ENCODE measurements at regions not wholly inside any gene's neighbourhood (a gene's known extent, or its start where the extent isn't known, plus 50 kb on each side); places are given as distances from the start of the nearest gene placed in this dataset.
"Not testable (repeated sequence)": the region's sequence is repeated elsewhere in the genome, so short reads cannot be mapped to it uniquely, and the experiment has no call there.

DNA sequence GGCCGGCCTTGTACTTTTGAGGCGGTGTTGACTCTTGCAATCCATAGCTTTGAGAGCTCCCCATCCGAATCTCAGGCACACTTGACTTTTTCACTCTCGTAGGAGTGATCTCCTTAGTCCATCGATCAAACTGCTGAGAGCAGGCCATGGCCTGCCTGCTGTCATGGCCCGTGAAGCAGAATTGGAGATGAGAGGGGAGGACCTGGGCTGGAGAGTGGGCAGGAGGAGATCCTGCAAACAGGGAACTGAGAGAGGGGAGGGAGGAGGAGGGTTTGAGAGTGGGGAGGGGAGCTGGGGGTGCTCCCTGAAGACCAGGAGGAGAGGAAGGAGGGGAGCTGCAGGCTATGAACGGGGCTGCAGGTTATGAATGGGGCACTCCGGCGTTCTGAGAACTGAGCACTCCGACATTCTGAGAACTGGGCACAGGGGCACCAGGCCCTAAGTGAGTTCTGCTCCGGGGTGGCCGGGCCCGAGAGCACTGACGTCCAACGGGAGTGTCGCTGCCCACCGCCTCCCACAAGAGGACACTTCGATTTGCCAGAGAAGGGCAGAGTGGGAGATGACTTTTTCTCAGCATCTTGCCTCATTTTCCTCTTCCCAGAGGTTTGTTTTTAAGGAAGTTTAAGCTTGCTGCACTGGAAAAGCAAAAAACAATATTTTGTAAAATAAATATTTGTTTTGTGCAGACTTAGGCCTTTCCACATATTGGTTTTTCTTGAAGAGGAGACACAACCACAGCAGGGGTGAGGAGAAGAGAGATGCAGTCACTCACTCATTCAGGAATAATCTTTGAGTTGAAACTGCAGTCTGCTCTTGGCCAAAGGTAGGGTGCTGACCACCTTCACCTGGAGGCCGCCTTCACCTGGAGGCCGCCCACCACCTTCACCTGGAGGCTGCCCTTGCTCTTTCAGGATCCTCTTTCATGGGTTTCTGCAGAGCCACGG, 194.2 kb downstream of the NPIPB11 start:
- TF ChIP-seq, protein P1, sequence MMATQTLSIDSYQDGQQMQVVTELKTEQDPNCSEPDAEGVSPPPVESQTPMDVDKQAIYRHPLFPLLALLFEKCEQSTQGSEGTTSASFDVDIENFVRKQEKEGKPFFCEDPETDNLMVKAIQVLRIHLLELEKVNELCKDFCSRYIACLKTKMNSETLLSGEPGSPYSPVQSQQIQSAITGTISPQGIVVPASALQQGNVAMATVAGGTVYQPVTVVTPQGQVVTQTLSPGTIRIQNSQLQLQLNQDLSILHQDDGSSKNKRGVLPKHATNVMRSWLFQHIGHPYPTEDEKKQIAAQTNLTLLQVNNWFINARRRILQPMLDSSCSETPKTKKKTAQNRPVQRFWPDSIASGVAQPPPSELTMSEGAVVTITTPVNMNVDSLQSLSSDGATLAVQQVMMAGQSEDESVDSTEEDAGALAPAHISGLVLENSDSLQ (IDR thresholded peaks at IDR 0.05): not testable (repeated sequence)
- TF ChIP-seq, protein P2, sequence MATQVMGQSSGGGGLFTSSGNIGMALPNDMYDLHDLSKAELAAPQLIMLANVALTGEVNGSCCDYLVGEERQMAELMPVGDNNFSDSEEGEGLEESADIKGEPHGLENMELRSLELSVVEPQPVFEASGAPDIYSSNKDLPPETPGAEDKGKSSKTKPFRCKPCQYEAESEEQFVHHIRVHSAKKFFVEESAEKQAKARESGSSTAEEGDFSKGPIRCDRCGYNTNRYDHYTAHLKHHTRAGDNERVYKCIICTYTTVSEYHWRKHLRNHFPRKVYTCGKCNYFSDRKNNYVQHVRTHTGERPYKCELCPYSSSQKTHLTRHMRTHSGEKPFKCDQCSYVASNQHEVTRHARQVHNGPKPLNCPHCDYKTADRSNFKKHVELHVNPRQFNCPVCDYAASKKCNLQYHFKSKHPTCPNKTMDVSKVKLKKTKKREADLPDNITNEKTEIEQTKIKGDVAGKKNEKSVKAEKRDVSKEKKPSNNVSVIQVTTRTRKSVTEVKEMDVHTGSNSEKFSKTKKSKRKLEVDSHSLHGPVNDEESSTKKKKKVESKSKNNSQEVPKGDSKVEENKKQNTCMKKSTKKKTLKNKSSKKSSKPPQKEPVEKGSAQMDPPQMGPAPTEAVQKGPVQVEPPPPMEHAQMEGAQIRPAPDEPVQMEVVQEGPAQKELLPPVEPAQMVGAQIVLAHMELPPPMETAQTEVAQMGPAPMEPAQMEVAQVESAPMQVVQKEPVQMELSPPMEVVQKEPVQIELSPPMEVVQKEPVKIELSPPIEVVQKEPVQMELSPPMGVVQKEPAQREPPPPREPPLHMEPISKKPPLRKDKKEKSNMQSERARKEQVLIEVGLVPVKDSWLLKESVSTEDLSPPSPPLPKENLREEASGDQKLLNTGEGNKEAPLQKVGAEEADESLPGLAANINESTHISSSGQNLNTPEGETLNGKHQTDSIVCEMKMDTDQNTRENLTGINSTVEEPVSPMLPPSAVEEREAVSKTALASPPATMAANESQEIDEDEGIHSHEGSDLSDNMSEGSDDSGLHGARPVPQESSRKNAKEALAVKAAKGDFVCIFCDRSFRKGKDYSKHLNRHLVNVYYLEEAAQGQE (IDR thresholded peaks at IDR 0.05; ENCODE audit: low read depth, low read length): not testable (repeated sequence)
- TF ChIP-seq RCOR1 (conservative IDR thresholded peaks at IDR 0.05; ENCODE audit: low read depth, low read length); SPI1 (IDR thresholded peaks at IDR 0.05; ENCODE audit: borderline replicate concordance, insufficient read depth, low read depth, low read length); POLR2AphosphoS5 (IDR thresholded peaks at IDR 0.05; ENCODE audit: low read length): not testable (repeated sequence)

All from GM12878 (cell line).